GM12878 (cell line): ENCODE measurements at regions not wholly inside any gene's neighbourhood (a gene's known extent, or its start where the extent isn't known, plus 50 kb on each side); places are given as distances from the start of the nearest gene placed in this dataset.

ENCODE experiments used
- ATAC-seq: fragments of 200-7000 bp; cut with Tn5 transposase; 3 replicates; pipeline ENCODE4 v1.9.1; 2020; ENCODE audit warnings: mild to moderate bottlenecking, moderate library complexity
- BruUV-seq: library from RNA; stranded (reverse); fragments of 400-500 nt; replicated peaks from 2 replicates; lab custom pipeline; 2021; lab: Mats Ljungman, UMichigan
- CTCF ChIA-PET: fragments of 300-600 bp; sonication (Branson Sonifier 250); formaldehyde crosslinking; extraction: SDS; loops from one replicate; lab custom pipeline; 2021; ENCODE audit warnings: inconsistent platforms; lab: Yijun Ruan, JAX
- POLR2A ChIA-PET: fragments of 350-600 bp; formaldehyde crosslinking; extraction: SDS; loops from one replicate; lab custom pipeline; 2021; ENCODE audit warnings: inconsistent platforms; lab: Charles Lee
- RAD21 ChIA-PET: fragments of 300-600 bp; sonication (Branson Sonifier 250); formaldehyde crosslinking; loops from one replicate; lab custom pipeline; 2023; ENCODE audit warnings: antibody characterized with exemption; ENCODE audit not compliant: unreplicated experiment; lab: Charles Lee
- SMC1A ChIA-PET: fragments of 300-600 bp; sonication (Branson Sonifier 250); formaldehyde crosslinking; loops from one replicate; lab custom pipeline; 2023; ENCODE audit not compliant: unreplicated experiment, uncharacterized antibody; lab: Charles Lee
- DNase-seq: peaks from one replicate; pipeline ENCODE4 v3.0.0-alpha.2; 2011; ENCODE audit warnings: low read depth, low spot score
- FAIRE-seq: peaks from 3 replicates; lab custom pipeline; 2011; peaks lifted over from hg19 to GRCh38; lab: Jason Lieb, UNC
- H2AFZ ChIP-seq: 2 replicates; pipeline ENCODE4 v1.6.0; 2011; ENCODE audit warnings: low read depth, low read length, control low read depth; ENCODE audit not compliant: control insufficient read depth
- H3K27ac ChIP-seq: 2 replicates; pipeline ENCODE4 v1.5.1; 2011; ENCODE audit warnings: control low read depth; ENCODE audit not compliant: control insufficient read depth, insufficient read depth
- H3K27me3 ChIP-seq, 2 experiments: replicated peaks in 1 of 2; 2 replicates each; pipeline versions ENCODE4 v1.6.0 to v1.6.1; 2011; ENCODE audit warnings: low read length in 1 of 2; ENCODE audit not compliant: control insufficient read depth in 2 of 2, insufficient read depth in 2 of 2
- H3K36me3 ChIP-seq, 2 experiments: 2 replicates each; pipeline ENCODE4 v1.5.1; 2011; ENCODE audit warnings: low read length in 1 of 2; ENCODE audit not compliant: control insufficient read depth in 2 of 2, insufficient read depth in 2 of 2
- H3K4me1 ChIP-seq: 2 replicates; pipeline ENCODE4 v1.6.1; 2011; ENCODE audit warnings: mild to moderate bottlenecking, low read length, moderate library complexity, mixed read lengths; ENCODE audit not compliant: control insufficient read depth, insufficient read depth
- H3K4me2 ChIP-seq: 2 replicates; pipeline ENCODE4 v1.6.0; 2011; ENCODE audit warnings: control low read depth; ENCODE audit not compliant: control insufficient read depth, insufficient read depth
- H3K4me3 ChIP-seq: fragments of 200-600 bp; sonication (generic); 2 replicates; pipeline ENCODE4 v1.5.1; 2016
- H3K79me2 ChIP-seq: 2 replicates; pipeline ENCODE4 v1.6.0; 2011; ENCODE audit warnings: low read length; ENCODE audit not compliant: control insufficient read depth, insufficient read depth
- H3K9ac ChIP-seq: 2 replicates; pipeline ENCODE4 v1.8.0; 2011; ENCODE audit warnings: low read length, control low read depth, mixed read lengths; ENCODE audit not compliant: control insufficient read depth, insufficient read depth
- H3K9me3 ChIP-seq: replicated peaks from 3 replicates; pipeline ENCODE4 v1.5.1; 2011; ENCODE audit warnings: mild to moderate bottlenecking, low read length; ENCODE audit not compliant: control insufficient read depth, insufficient read depth
- H4K20me1 ChIP-seq: 2 replicates; pipeline ENCODE4 v1.6.0; 2011; ENCODE audit not compliant: control insufficient read depth, insufficient read depth
- BHLHE40 ChIP-seq, 2 experiments: fragments of 450-650 bp in 1 of 2; IDR thresholded peaks; 2 replicates each; pipeline ENCODE4 v1.6.1; 2011 to 2017; ENCODE audit warnings: low read depth in 2 of 2, borderline replicate concordance in 1 of 2, improper control_type of control experiment in 1 of 2, low read length in 1 of 2, mild to moderate bottlenecking in 1 of 2
- ETV6 ChIP-seq, 2 experiments: fragments of 450-650 bp in 1 of 2; IDR thresholded peaks in 1 of 2; conservative IDR thresholded peaks in 1 of 2; 2 replicates each; pipeline ENCODE4 v1.6.1; 2014; ENCODE audit warnings: antibody characterized with exemption in 1 of 2, borderline replicate concordance in 1 of 2, low read depth in 1 of 2, mild to moderate bottlenecking in 1 of 2, moderate library complexity in 1 of 2
- GABPA ChIP-seq: IDR thresholded peaks from 2 replicates; pipeline ENCODE4 v1.6.1; 2014; ENCODE audit warnings: antibody characterized with exemption, low read depth, mild to moderate bottlenecking, inconsistent platforms
- HSF1 ChIP-seq: fragments of 150-350 bp; IDR thresholded peaks from 2 replicates; pipeline ENCODE4 v1.6.1; 2014; ENCODE audit warnings: mild to moderate bottlenecking, low read depth, low read length
- IRF3 ChIP-seq: fragments of 450-650 bp; IDR thresholded peaks from 2 replicates; pipeline ENCODE4 v1.6.1; 2014; ENCODE audit warnings: mild to moderate bottlenecking
- IRF4 ChIP-seq: IDR thresholded peaks from 2 replicates; pipeline ENCODE4 v1.6.1; 2011; ENCODE audit warnings: low read depth, low read length
- IRF5 ChIP-seq: fragments of 450-650 bp; IDR thresholded peaks from 2 replicates; pipeline ENCODE4 v1.6.1; 2017; ENCODE audit warnings: borderline replicate concordance
- MLLT1 ChIP-seq: fragments of 450-650 bp; IDR thresholded peaks from 2 replicates; pipeline ENCODE4 v1.6.1; 2016; ENCODE audit warnings: mild to moderate bottlenecking
- PML ChIP-seq: IDR thresholded peaks from 2 replicates; pipeline ENCODE4 v1.6.1; 2012; ENCODE audit warnings: low read length, inconsistent platforms
- POLR2AphosphoS5 ChIP-seq: IDR thresholded peaks from 2 replicates; pipeline ENCODE4 v1.6.1; 2011; ENCODE audit warnings: mild to moderate bottlenecking, low read length, inconsistent platforms
- SKIL ChIP-seq: fragments of 450-650 bp; IDR thresholded peaks from 2 replicates; pipeline ENCODE4 v1.6.1; 2017; ENCODE audit warnings: mild to moderate bottlenecking, low read depth, inconsistent platforms; ENCODE audit not compliant: poor library complexity, severe bottlenecking
- SMAD5 ChIP-seq: IDR thresholded peaks from 2 replicates; pipeline ENCODE4 v1.6.1; 2016; ENCODE audit warnings: antibody characterized with exemption, low read depth
- SRF ChIP-seq, 2 experiments: IDR thresholded peaks; 2 replicates each; pipeline ENCODE4 v1.6.1; 2011; ENCODE audit warnings: low read depth in 2 of 2, low read length in 2 of 2, mild to moderate bottlenecking in 1 of 2, moderate library complexity in 1 of 2
- SUZ12 ChIP-seq: fragments of 200-600 bp; sonication (generic); IDR thresholded peaks from one replicate; pipeline ENCODE4 v1.6.1; 2018; ENCODE audit warnings: antibody characterized with exemption, mild to moderate bottlenecking; ENCODE audit not compliant: unreplicated experiment
- ZZZ3 ChIP-seq: IDR thresholded peaks from 2 replicates; pipeline ENCODE4 v1.6.1; 2011; ENCODE audit warnings: low read depth; ENCODE audit not compliant: control insufficient read depth, insufficient read length
- WGBS: methylation state at CpG from one replicate; pipeline ENCODE4 v1.1.6; 2016; ENCODE audit warnings: low lambda C conversion rate; ENCODE audit not compliant: insufficient replicate concordance, insufficient coverage; ENCODE audit errors: missing lambda C conversion rate; 5-methylcytosine and 5-hydroxymethylcytosine counted together
- in situ Hi-C: fragments of 300-500 bp; cut with MboI; formaldehyde crosslinking; loops from 9 replicates; pipeline ENCODE4 v1.14.3; 2018; ENCODE audit warnings: mixed read lengths
- intact Hi-C: fragments of 100-400 bp; cut with micrococcal nuclease; formaldehyde crosslinking; loops from one replicate; pipeline ENCODE4 v1.14.2; 2022; ENCODE audit not compliant: unreplicated experiment

GRCh38 chr3:168984872-168985271 is 678.6 kb downstream of the MECOM start:
- Histone ChIP-seq H3K4me2 (no peak overlapping the region), H3K9ac (no peak overlapping the region), H3K79me2 (no peaks in the 10 kb centered on the region), H3K4me3 (no peak overlapping the region), H3K27me3 (no peaks in the 10 kb centered on the region), H2AFZ (no peak overlapping the region), H3K9me3 (no peaks in the 10 kb centered on the region), H3K4me1 (no peaks in the 10 kb centered on the region), H3K27ac (no peak overlapping the region), H4K20me1 (no peaks in the 10 kb centered on the region), H3K36me3 (no peaks in the 10 kb centered on the region)
- intact Hi-C loops: no loop called here
- ChIA-PET POLR2A (no interaction called here), RAD21 (no interaction called here), CTCF (no interaction called here), SMC1A (no interaction called here)
- FAIRE-seq (no peak), ATAC-seq (no peak), DNase-seq (no peak)
- BruUV-seq: no TSS peak
- WGBS: 0% methylated on average over 1 of the region's 1 CpG
- TF ChIP-seq BHLHE40 (IDR thresholded peaks at IDR 0.05; ENCODE audit: borderline replicate concordance in 1 of 2, low read depth in 2 of 2, low read length in 1 of 2): no peak
- TF ChIP-seq SKIL: no peak
- no peak for TF ChIP-seq SUZ12
- no peak for TF ChIP-seq IRF4
- no peak for TF ChIP-seq GABPA
- no peak for TF ChIP-seq POLR2AphosphoS5
- TF ChIP-seq ZZZ3: no peak
- no peak for TF ChIP-seq PML
- no peak for TF ChIP-seq IRF3
- TF ChIP-seq MLLT1: no peak
- no peak for TF ChIP-seq ETV6 (conservative IDR thresholded peaks at IDR 0.05 in 1 of 2, IDR thresholded peaks at IDR 0.05 in 1 of 2; ENCODE audit: borderline replicate concordance in 1 of 2, low read depth in 1 of 2)
- no peak for TF ChIP-seq SRF (IDR thresholded peaks at IDR 0.05; ENCODE audit: low read depth in 2 of 2, low read length in 2 of 2)
- no peak for TF ChIP-seq SMAD5
- TF ChIP-seq IRF5: no peak
- TF ChIP-seq HSF1: no peak
- TF ChIP-seq, all 136 proteins: peak for 0
- in situ Hi-C loops: no loop called here
